GM12878 (cell line): ENCODE measurements at regions not wholly inside any gene's neighbourhood (a gene's known extent, or its start where the extent isn't known, plus 50 kb on each side); places are given as distances from the start of the nearest gene placed in this dataset.

Experiments used
- ATAC-seq: fragments of 200-7000 bp; cut with Tn5 transposase; 3 replicates; pipeline ENCODE4 v1.9.1; 2020; ENCODE audit warnings: mild to moderate bottlenecking, moderate library complexity
- BruUV-seq: library from RNA; stranded (reverse); fragments of 400-500 nt; replicated peaks from 2 replicates; lab custom pipeline; 2021; lab: Mats Ljungman, UMichigan
- CTCF ChIA-PET: fragments of 300-600 bp; sonication (Branson Sonifier 250); formaldehyde crosslinking; extraction: SDS; loops from one replicate; lab custom pipeline; 2021; ENCODE audit warnings: inconsistent platforms; lab: Yijun Ruan, JAX
- POLR2A ChIA-PET: fragments of 350-600 bp; formaldehyde crosslinking; extraction: SDS; loops from one replicate; lab custom pipeline; 2021; ENCODE audit warnings: inconsistent platforms; lab: Charles Lee
- RAD21 ChIA-PET: fragments of 300-600 bp; sonication (Branson Sonifier 250); formaldehyde crosslinking; loops from one replicate; lab custom pipeline; 2023; ENCODE audit warnings: antibody characterized with exemption; ENCODE audit not compliant: unreplicated experiment; lab: Charles Lee
- SMC1A ChIA-PET: fragments of 300-600 bp; sonication (Branson Sonifier 250); formaldehyde crosslinking; loops from one replicate; lab custom pipeline; 2023; ENCODE audit not compliant: unreplicated experiment, uncharacterized antibody; lab: Charles Lee
- DNase-seq: peaks from one replicate; pipeline ENCODE4 v3.0.0-alpha.2; 2011; ENCODE audit warnings: low read depth, low spot score
- FAIRE-seq: peaks from 3 replicates; lab custom pipeline; 2011; peaks lifted over from hg19 to GRCh38; lab: Jason Lieb, UNC
- H2AFZ ChIP-seq: 2 replicates; pipeline ENCODE4 v1.6.0; 2011; ENCODE audit warnings: low read depth, low read length, control low read depth; ENCODE audit not compliant: control insufficient read depth
- H3K27ac ChIP-seq: 2 replicates; pipeline ENCODE4 v1.5.1; 2011; ENCODE audit warnings: control low read depth; ENCODE audit not compliant: control insufficient read depth, insufficient read depth
- H3K27me3 ChIP-seq, 2 experiments: replicated peaks in 1 of 2; 2 replicates each; pipeline versions ENCODE4 v1.6.0 to v1.6.1; 2011; ENCODE audit warnings: low read length in 1 of 2; ENCODE audit not compliant: control insufficient read depth in 2 of 2, insufficient read depth in 2 of 2
- H3K36me3 ChIP-seq, 2 experiments: 2 replicates each; pipeline ENCODE4 v1.5.1; 2011; ENCODE audit warnings: low read length in 1 of 2; ENCODE audit not compliant: control insufficient read depth in 2 of 2, insufficient read depth in 2 of 2
- H3K4me1 ChIP-seq: 2 replicates; pipeline ENCODE4 v1.6.1; 2011; ENCODE audit warnings: mild to moderate bottlenecking, low read length, moderate library complexity, mixed read lengths; ENCODE audit not compliant: control insufficient read depth, insufficient read depth
- H3K4me2 ChIP-seq: 2 replicates; pipeline ENCODE4 v1.6.0; 2011; ENCODE audit warnings: control low read depth; ENCODE audit not compliant: control insufficient read depth, insufficient read depth
- H3K4me3 ChIP-seq: fragments of 200-600 bp; sonication (generic); 2 replicates; pipeline ENCODE4 v1.5.1; 2016
- H3K79me2 ChIP-seq: 2 replicates; pipeline ENCODE4 v1.6.0; 2011; ENCODE audit warnings: low read length; ENCODE audit not compliant: control insufficient read depth, insufficient read depth
- H3K9ac ChIP-seq: 2 replicates; pipeline ENCODE4 v1.8.0; 2011; ENCODE audit warnings: low read length, control low read depth, mixed read lengths; ENCODE audit not compliant: control insufficient read depth, insufficient read depth
- H3K9me3 ChIP-seq: replicated peaks from 3 replicates; pipeline ENCODE4 v1.5.1; 2011; ENCODE audit warnings: mild to moderate bottlenecking, low read length; ENCODE audit not compliant: control insufficient read depth, insufficient read depth
- H4K20me1 ChIP-seq: 2 replicates; pipeline ENCODE4 v1.6.0; 2011; ENCODE audit not compliant: control insufficient read depth, insufficient read depth
- CUX1 ChIP-seq: IDR thresholded peaks from 2 replicates; pipeline ENCODE4 v1.6.1; 2012; ENCODE audit warnings: improper control_type of control experiment, low read depth, low read length; ENCODE audit not compliant: insufficient replicate concordance
- E2F8 ChIP-seq: fragments of 450-650 bp; IDR thresholded peaks from 2 replicates; pipeline ENCODE4 v1.6.1; 2018; ENCODE audit warnings: mild to moderate bottlenecking, low read depth, moderate library complexity; ENCODE audit not compliant: partially characterized antibody
- EZH2 ChIP-seq: IDR thresholded peaks from 2 replicates; pipeline ENCODE4 v1.6.1; 2012; ENCODE audit warnings: low read depth, mild to moderate bottlenecking, control low read depth, inconsistent platforms, low read length, borderline replicate concordance; ENCODE audit not compliant: control insufficient read depth
- IKZF2 ChIP-seq, 2 experiments: fragments of 450-650 bp; IDR thresholded peaks; 2 replicates each; pipeline ENCODE4 v1.6.1; 2017; ENCODE audit warnings: mild to moderate bottlenecking in 2 of 2, moderate library complexity in 2 of 2
- JUND ChIP-seq: IDR thresholded peaks from 2 replicates; pipeline ENCODE4 v1.6.1; 2012; ENCODE audit warnings: low read depth, mild to moderate bottlenecking, low read length, improper control_type of control experiment, moderate library complexity
- KDM1A ChIP-seq: fragments of 200-600 bp; sonication (generic); IDR thresholded peaks from 2 replicates; pipeline ENCODE4 v1.6.1; 2016; ENCODE audit warnings: borderline replicate concordance
- KLF5 ChIP-seq: fragments of 450-650 bp; IDR thresholded peaks from 2 replicates; pipeline ENCODE4 v1.6.1; 2014; ENCODE audit warnings: mild to moderate bottlenecking; ENCODE audit not compliant: partially characterized antibody
- PAX5 ChIP-seq: IDR thresholded peaks from 2 replicates; pipeline ENCODE4 v1.6.1; 2011; ENCODE audit warnings: low read depth, low read length, borderline replicate concordance
- POU2F2 ChIP-seq: IDR thresholded peaks from 3 replicates; pipeline ENCODE4 v1.6.1; 2011; ENCODE audit warnings: low read depth, mild to moderate bottlenecking, low read length, borderline replicate concordance
- SIX5 ChIP-seq: IDR thresholded peaks from 2 replicates; pipeline ENCODE4 v1.6.1; 2011; ENCODE audit warnings: mild to moderate bottlenecking, low read depth, low read length, moderate library complexity; ENCODE audit not compliant: severe bottlenecking
- SUPT20H ChIP-seq: IDR thresholded peaks from 2 replicates; pipeline ENCODE4 v1.6.1; 2011; ENCODE audit warnings: low read depth, mild to moderate bottlenecking, low read length, moderate library complexity, borderline replicate concordance; ENCODE audit not compliant: control insufficient read depth
- WGBS: methylation state at CpG from one replicate; pipeline ENCODE4 v1.1.6; 2016; ENCODE audit warnings: low lambda C conversion rate; ENCODE audit not compliant: insufficient replicate concordance, insufficient coverage; ENCODE audit errors: missing lambda C conversion rate; 5-methylcytosine and 5-hydroxymethylcytosine counted together
- in situ Hi-C: fragments of 300-500 bp; cut with MboI; formaldehyde crosslinking; loops from 9 replicates; pipeline ENCODE4 v1.14.3; 2018; ENCODE audit warnings: mixed read lengths
- intact Hi-C: fragments of 100-400 bp; cut with micrococcal nuclease; formaldehyde crosslinking; loops from one replicate; pipeline ENCODE4 v1.14.2; 2022; ENCODE audit not compliant: unreplicated experiment

- H3K36me3 ChIP-seq: no peaks in the 10 kb centered on the region
- no peak for ATAC-seq
- 0% methylated on average over 1 of the region's 1 CpG for WGBS
- no peak overlapping the region for H3K4me3 ChIP-seq
- TF ChIP-seq IKZF2 (IDR thresholded peaks at IDR 0.05): no peak
- no peak for TF ChIP-seq EZH2
- TF ChIP-seq CUX1: no peak
- no peak for TF ChIP-seq JUND
- TF ChIP-seq KDM1A: no peak
- TF ChIP-seq PAX5: no peak
- no peak for TF ChIP-seq SUPT20H
- no peak for TF ChIP-seq SIX5
- no peak for TF ChIP-seq POU2F2
- TF ChIP-seq KLF5: no peak
- no peak for TF ChIP-seq E2F8
- TF ChIP-seq, all 136 proteins: peak for 0
- no peak for FAIRE-seq
- Histone ChIP-seq H3K27ac (no peak overlapping the region), H3K4me2 (no peak overlapping the region), H2AFZ (no peak overlapping the region), H3K9me3 (peaks cover 2% of the 10 kb centered on the region; the same call in 2 of the 3 replicates), H3K27me3 (no peaks in the 10 kb centered on the region), H3K79me2 (no peaks in the 10 kb centered on the region), H3K4me1 (no peaks in the 10 kb centered on the region), H4K20me1 (no peaks in the 10 kb centered on the region), H3K9ac (no peak overlapping the region)
- in situ Hi-C loops (no loop called here), intact Hi-C loops (no loop called here)
- SMC1A ChIA-PET: interaction anchor here (1.0 to 1.7 kb wide), 6 partner anchors 9 to 148 kb away, joined by 3 to 7 read pairs (median 3); no protein-coding TSS in a partner anchor
- RAD21 ChIA-PET: interaction anchor here (0.8 kb wide), 1 partner anchor 16 kb away, joined by 3 read pairs; no protein-coding TSS in a partner anchor
- BruUV-seq: no TSS peak
- CTCF ChIA-PET: interaction anchor here (0.6 to 5.9 kb wide), 4 partner anchors 10 to 1205 kb away, joined by 3 to 56 read pairs (median 4); no protein-coding TSS in a partner anchor
- no peak for DNase-seq
- POLR2A ChIA-PET: no interaction called here
Observed at GRCh38 chr7:7090460-7090859, 91.9 kb upstream of the C1GALT1 start.
